Astrocyte (in vitro differentiated cells and primary cell): ENCODE measurements at regions not wholly inside any gene's neighbourhood (a gene's known extent, or its start where the extent isn't known, plus 50 kb on each side); places are given as distances from the start of the nearest gene placed in this dataset.

Experiments used
- EZH2 ChIP-seq: IDR thresholded peaks from 2 replicates; pipeline ENCODE4 v1.6.1; 2012; ENCODE audit warnings: mild to moderate bottlenecking, low read length, inconsistent platforms; ENCODE audit not compliant: insufficient read depth
- TF ChIP-seq, protein P1 (sequence below): IDR thresholded peaks from 2 replicates; pipeline ENCODE4 v1.5.1; 2011; ENCODE audit warnings: low read depth, mild to moderate bottlenecking, inconsistent platforms, low read length, moderate library complexity; ENCODE audit not compliant: insufficient read depth

DNA sequence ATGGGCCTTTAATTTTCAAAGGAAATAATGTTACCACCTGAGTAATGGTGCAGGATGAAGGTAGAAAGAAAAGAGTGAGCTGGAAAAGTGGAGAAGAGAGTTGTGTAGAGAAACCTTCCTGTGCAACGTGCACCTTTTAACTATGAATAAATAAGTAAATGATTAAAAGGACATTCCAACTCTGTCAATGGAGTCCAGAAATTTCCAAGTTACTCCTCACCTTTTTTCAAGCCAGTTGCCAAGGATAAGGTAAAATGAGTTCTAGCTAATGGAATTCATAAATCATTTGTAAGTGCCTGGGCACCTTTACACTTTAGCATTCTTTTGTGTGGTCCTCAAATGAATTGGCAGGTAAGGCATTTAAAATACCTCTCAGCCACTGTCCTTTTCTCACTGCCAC, 549.4 kb upstream of the NRP1 start:
- no peak for TF ChIP-seq EZH2
- TF ChIP-seq, protein P1, sequence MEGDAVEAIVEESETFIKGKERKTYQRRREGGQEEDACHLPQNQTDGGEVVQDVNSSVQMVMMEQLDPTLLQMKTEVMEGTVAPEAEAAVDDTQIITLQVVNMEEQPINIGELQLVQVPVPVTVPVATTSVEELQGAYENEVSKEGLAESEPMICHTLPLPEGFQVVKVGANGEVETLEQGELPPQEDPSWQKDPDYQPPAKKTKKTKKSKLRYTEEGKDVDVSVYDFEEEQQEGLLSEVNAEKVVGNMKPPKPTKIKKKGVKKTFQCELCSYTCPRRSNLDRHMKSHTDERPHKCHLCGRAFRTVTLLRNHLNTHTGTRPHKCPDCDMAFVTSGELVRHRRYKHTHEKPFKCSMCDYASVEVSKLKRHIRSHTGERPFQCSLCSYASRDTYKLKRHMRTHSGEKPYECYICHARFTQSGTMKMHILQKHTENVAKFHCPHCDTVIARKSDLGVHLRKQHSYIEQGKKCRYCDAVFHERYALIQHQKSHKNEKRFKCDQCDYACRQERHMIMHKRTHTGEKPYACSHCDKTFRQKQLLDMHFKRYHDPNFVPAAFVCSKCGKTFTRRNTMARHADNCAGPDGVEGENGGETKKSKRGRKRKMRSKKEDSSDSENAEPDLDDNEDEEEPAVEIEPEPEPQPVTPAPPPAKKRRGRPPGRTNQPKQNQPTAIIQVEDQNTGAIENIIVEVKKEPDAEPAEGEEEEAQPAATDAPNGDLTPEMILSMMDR, result no peak
